ENCODE measurements at regions not wholly inside any gene's neighbourhood (a gene's known extent, or its start where the extent isn't known, plus 50 kb on each side); places are given as distances from the start of the nearest gene placed in this dataset.

DNA sequence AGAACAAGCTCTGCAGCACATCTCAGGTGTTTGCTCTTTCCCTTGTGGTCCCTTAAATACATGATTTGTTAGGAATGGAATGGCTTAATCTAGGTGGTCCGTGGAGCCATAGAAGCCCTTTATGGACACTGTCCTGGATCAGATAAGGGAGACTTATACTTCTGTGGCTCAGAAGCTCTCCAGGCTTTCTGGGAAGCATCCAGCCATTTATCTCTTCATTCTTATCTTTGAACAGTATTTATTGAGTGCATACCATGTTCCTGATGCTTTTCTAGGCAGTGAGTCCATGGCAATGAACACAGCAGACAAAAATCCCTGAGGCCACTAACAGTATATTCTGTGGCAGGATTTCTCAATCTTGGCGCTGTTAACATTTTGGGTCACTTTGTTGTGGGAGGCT lies 474.5 kb upstream of the EEF2KMT start:
- TF ChIP-seq, protein P1, sequence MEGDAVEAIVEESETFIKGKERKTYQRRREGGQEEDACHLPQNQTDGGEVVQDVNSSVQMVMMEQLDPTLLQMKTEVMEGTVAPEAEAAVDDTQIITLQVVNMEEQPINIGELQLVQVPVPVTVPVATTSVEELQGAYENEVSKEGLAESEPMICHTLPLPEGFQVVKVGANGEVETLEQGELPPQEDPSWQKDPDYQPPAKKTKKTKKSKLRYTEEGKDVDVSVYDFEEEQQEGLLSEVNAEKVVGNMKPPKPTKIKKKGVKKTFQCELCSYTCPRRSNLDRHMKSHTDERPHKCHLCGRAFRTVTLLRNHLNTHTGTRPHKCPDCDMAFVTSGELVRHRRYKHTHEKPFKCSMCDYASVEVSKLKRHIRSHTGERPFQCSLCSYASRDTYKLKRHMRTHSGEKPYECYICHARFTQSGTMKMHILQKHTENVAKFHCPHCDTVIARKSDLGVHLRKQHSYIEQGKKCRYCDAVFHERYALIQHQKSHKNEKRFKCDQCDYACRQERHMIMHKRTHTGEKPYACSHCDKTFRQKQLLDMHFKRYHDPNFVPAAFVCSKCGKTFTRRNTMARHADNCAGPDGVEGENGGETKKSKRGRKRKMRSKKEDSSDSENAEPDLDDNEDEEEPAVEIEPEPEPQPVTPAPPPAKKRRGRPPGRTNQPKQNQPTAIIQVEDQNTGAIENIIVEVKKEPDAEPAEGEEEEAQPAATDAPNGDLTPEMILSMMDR (conservative IDR thresholded peaks at IDR 0.05; ENCODE audit: low read length) = no peak
- TF ChIP-seq EZH2phosphoT487 (IDR thresholded peaks at IDR 0.05; ENCODE audit: borderline replicate concordance, low read depth, low read length) = no peak
